NCI-H82 (cell line): ENCODE measurements at regions not wholly inside any gene's neighbourhood (a gene's known extent, or its start where the extent isn't known, plus 50 kb on each side); places are given as distances from the start of the nearest gene placed in this dataset.
"Not testable (repeated sequence)": the region's sequence is repeated elsewhere in the genome, so short reads cannot be mapped to it uniquely, and the experiment has no call there.

Experiments used
- DNase-seq: peaks from one replicate; lab custom pipeline; 2025; lab: John Stamatoyannopoulos, UW

GRCh38 chr17:63293323-63294075 lies 152.6 kb downstream of the CYB561 start:
- no peak for DNase-seq

- no peak for DNase-seq
These were observed 151.3 kb downstream of the CYB561 start for GRCh38 chr17:63294776-63295175.

DNA sequence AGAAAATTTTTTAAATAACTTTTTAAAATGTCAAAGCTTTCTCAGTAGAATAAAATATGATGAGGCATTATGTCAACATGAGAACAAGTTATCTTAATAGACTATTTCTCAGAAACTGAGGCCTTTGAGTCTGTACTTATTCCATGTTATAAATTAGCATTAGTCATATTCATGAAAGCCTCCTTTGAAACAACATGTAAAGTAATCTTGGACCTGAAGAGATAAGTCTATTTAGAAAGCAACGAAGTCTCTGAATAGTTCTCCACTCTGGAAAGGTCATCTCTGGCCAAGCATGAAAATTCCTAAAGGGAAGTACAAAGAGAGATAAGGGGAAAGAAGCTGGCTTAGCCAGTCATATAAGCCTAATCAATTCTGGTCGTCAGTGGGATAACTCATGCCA lies 150.8 kb downstream of the CYB561 start:
- no peak for DNase-seq

DNA sequence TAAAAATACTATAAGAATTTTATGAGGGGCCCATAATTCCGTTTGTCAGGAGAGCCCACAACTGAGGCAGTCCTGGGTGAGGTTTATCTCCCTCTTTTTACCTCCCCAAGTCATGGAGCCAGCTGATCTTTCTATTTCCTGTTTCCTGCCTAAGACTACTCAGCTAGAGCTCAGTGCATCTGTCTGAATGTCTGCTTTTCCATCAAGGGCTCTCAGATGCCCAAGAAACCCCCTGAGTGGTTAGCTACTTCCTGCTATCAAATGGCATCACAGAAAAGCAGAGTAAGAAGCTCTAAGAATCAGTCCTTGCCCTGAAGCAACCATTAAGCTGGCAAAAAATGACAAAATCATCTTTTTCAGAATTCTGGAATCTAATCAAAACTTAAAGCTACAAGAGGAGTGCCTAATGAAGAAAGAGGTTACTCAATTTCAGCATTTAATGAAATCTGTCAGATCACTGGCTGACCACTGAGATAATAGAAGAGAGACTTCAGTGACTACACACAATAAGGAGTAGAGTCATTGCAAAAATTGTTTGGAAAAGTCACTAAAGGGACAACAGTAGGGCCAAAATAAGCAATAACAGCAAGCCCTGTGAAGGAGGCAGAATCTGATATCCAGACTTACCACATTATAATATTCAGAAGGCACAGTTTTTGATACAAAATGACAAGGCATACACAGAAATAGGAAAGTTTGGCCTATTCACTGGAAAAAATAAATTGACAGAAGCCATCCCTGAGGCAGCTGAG lies 150.1 kb downstream of the CYB561 start:
- DNase-seq: no peak

GRCh38 chr17:63298916-63299315 lies 147.2 kb downstream of the CYB561 start:
- DNase-seq: not testable (repeated sequence)

GRCh38 chr17:63304704-63305261 lies 141.3 kb downstream of the CYB561 start:
- peak; percentile 7 for DNase-seq

- no peak for DNase-seq
These were observed 140.2 kb downstream of the CYB561 start for GRCh38 chr17:63305857-63306256.

DNA sequence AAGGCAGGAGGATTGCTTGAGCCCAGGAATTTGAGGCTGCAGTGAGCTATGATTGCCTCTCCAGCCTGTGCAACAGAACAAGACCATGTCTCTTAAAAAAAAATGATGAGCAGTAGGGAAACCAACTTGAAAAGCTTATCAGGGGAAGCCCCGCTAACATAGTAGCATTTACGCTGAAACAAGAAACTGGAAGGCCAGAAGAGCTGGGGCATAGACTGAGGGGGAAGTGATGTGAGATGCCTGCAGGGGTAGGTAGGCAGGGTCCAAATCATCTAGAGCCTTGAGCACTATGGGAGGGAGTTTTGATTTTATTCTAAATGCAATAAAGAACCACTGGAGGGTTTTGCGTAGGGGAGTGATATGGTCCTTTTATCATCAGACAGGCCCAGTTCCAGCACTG lies 139.3 kb downstream of the CYB561 start:
- DNase-seq: no peak

DNA sequence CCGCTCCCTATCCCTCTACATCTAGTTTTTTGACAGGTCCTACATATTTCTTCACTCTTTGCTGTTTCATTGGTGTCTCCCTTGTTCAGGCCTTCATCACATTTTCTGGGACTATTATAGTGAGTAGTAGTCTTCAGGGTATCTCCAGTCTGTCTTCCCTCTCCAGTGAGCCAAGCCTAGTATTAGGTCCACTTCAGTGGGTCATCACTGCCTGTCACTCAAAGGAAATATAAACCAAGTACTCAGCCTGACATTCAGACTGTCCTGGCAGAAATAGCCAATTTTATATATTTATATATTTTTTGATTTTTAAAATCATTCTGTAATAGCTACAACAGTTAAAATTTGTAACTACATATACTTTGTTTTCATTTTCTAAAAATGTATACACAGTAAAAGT lies 137.8 kb downstream of the CYB561 start:
- DNase-seq: peak; percentile 4

DNA sequence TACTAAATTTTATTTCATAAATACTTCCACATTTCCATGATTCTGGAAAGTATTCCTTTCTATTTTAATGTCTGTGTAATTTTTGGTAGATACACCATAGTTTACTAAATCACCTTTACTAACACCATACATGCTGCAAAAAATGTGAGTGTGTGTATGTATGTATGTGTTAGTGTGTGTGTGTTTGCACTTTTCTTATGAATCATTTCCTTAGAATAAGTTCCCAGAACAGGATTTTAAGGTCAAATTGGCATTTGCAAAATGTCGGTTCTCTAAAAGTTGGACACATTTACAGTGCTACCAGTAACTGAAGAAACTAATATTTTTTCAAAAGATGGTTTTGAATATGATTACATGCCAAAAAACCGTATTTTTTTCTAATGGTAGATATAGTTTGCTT lies 137.1 kb downstream of the CYB561 start:
- no peak for DNase-seq

- DNase-seq: no peak
These were observed 134.6 kb downstream of the CYB561 start for GRCh38 chr17:63311416-63311937.

DNA sequence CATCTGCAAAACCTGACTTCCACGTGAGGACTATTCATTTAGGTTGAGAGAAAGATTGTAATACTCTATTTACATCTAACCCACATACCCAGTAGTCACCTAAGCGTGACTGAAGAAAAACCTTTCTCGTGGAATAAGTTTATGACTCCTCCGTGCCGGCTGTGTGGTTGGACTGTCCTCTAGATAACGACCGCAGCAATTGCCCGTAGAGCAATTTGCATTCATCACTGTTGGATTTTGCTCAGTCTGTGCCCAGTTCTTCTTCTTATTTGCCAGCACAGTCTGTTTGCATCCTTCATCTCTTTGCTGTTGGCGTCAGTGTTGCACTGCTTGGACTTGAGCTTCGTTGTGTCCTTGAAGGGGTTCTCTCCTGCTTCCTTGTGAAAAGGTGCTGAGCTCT lies 131.3 kb downstream of the CYB561 start:
- no peak for DNase-seq

DNA sequence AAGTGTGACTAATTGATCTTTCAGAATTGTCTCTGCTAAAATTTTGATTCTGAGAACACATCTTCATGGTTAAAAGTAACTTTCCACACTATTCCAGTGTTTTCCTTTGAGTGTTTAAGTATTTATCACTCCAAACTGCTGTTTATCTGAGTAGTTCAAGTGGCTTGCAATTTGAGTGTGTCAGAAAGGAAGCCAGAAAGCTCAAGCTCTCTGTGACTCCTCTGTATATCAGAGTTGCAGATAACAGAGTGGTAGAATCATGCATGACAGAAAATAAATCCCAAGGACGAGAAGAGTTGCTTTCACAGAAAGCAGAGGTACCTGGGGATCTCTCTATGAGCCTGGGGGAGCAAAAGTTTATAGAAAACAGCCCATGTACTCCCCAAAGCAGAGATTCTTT lies 130.0 kb downstream of the CYB561 start:
- DNase-seq: no peak

DNA sequence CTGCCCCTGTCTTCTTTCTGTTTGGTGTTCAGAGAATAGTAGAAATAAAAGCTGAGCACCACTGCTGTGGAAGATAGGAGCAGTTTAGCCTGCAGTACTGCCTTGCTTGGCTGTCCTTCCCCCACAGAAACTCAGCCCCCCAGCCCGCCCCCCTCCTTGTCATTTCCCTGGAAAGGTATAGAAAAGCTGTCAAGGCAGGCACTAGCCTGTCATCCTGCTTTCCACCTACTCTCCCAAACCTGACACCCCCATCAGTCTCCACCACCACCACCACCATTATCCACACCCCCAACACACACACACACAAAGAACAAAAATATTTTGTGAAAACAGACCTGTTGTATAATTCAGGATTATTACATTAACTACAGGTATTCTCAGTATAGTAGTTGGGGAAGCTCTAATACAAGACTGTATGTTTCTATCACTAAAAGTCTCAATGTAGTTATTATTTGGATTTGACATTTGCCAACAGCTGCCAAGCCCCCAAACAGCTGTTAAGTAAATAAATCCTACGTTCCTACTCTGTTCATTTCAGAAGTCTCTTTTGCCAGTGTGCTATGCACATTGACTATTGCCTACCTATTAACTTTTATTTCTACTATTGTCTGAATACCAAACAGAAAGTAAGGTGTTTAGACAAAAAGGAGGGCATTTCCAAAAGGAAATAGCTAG lies 128.8 kb downstream of the CYB561 start:
- DNase-seq: no peak

GRCh38 chr17:63325808-63326207 lies 120.3 kb downstream of the CYB561 start:
- DNase-seq: no peak

- no peak for DNase-seq
These were observed 116.2 kb downstream of the CYB561 start for GRCh38 chr17:63329876-63330275.

GRCh38 chr17:63331301-63332061 lies 114.6 kb downstream of the CYB561 start:
- DNase-seq: no peak

DNA sequence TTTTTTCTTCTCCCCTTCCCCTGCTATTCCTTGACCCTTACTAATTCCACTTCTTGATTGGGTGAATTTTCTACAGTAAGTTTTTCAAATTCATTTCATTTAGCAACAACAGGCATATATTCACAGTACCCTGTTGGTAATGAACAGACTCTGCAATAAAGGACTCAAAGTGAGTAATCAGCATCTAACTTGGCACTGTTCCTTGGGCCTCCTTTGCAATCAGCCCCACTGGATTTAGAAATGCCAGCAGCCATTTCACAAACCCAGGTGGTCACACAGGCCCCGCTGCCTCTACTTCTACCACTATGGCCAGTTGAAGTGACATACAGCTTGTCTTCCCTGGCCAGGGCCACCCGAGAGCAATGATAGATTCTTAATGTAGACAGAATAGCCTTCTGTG lies 113.8 kb downstream of the CYB561 start:
- DNase-seq: no peak

- no peak for DNase-seq
These were observed 112.2 kb downstream of the CYB561 start for GRCh38 chr17:63333869-63334268.

DNA sequence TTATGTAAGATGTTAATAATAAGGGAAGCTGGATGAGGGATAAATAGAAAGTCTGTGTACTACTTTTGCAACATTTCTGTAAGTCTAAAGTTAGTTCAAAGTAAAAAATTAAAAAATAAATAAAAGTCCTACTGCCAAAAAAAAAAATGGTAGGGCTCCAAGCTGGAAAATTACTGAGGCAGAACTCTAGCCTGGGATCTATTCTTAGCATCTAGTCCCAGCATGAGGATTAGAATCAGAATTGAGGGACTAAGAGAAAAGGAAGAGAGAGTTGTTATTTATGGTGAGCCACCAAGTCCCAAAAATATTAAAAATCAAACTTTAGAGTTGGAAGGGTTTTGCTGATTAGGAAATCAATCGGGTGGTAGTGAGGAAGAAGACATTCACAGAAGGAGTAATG lies 110.3 kb downstream of the CYB561 start:
- DNase-seq: no peak

- DNase-seq: no peak
These were observed 108.5 kb downstream of the CYB561 start for GRCh38 chr17:63337579-63337978.

GRCh38 chr17:63338272-63338671 lies 107.8 kb downstream of the CYB561 start:
- no peak for DNase-seq
